GOT3 (cell line): ENCODE measurements at regions not wholly inside any gene's neighbourhood (a gene's known extent, or its start where the extent isn't known, plus 50 kb on each side); places are given as distances from the start of the nearest gene placed in this dataset.

Experiments
- DNase-seq: peaks from one replicate; lab custom pipeline; 2025; ENCODE audit warnings: mixed read lengths; lab: John Stamatoyannopoulos, UW

- peak; percentile 3 for DNase-seq
These were observed 255.3 kb downstream of the FZD1 start for GRCh38 chr7:91519241-91520158.

- DNase-seq = no peak
These were observed 256.4 kb downstream of the FZD1 start for GRCh38 chr7:91520645-91521044.

GRCh38 chr7:91526404-91526803 lies 262.2 kb downstream of the FZD1 start:
- no peak for DNase-seq

GRCh38 chr7:91527460-91527859 lies 263.2 kb downstream of the FZD1 start:
- no peak for DNase-seq

- DNase-seq = no peak
These were observed 269.8 kb downstream of the FZD1 start for GRCh38 chr7:91533996-91534395.

GRCh38 chr7:91537260-91538152 lies 273.3 kb downstream of the FZD1 start:
- no peak for DNase-seq

GRCh38 chr7:91541641-91542040 lies 277.4 kb downstream of the FZD1 start:
- DNase-seq = no peak

- no peak for DNase-seq
These were observed 279.4 kb downstream of the FZD1 start for GRCh38 chr7:91543646-91544045.

- no peak for DNase-seq
These were observed 285.6 kb downstream of the FZD1 start for GRCh38 chr7:91549878-91550277.

GRCh38 chr7:91550931-91551330 lies 286.7 kb downstream of the FZD1 start:
- no peak for DNase-seq

- DNase-seq = no peak
These were observed 287.3 kb downstream of the FZD1 start for GRCh38 chr7:91551377-91552175.

- DNase-seq = no peak
These were observed 289.2 kb downstream of the FZD1 start for GRCh38 chr7:91553410-91553895.

- no peak for DNase-seq
These were observed 290.6 kb downstream of the FZD1 start for GRCh38 chr7:91554883-91555282.

GRCh38 chr7:91556239-91556638 lies 292.0 kb downstream of the FZD1 start:
- no peak for DNase-seq

GRCh38 chr7:91556956-91557650 lies 292.9 kb downstream of the FZD1 start:
- DNase-seq = no peak

- peak; percentile 76 for DNase-seq
These were observed 293.7 kb downstream of the FZD1 start for GRCh38 chr7:91557789-91558404.

- no peak for DNase-seq
These were observed 295.7 kb downstream of the FZD1 start for GRCh38 chr7:91559947-91560346.

- DNase-seq = no peak
These were observed 299.9 kb downstream of the FZD1 start for GRCh38 chr7:91564101-91564500.

- DNase-seq = no peak
These were observed 300.3 kb downstream of the FZD1 start for GRCh38 chr7:91564541-91564940.

- no peak for DNase-seq
These were observed 301.5 kb downstream of the FZD1 start for GRCh38 chr7:91565499-91566401.
